ENCODE measurements at regions not wholly inside any gene's neighbourhood (a gene's known extent, or its start where the extent isn't known, plus 50 kb on each side); places are given as distances from the start of the nearest gene placed in this dataset.

DNA sequence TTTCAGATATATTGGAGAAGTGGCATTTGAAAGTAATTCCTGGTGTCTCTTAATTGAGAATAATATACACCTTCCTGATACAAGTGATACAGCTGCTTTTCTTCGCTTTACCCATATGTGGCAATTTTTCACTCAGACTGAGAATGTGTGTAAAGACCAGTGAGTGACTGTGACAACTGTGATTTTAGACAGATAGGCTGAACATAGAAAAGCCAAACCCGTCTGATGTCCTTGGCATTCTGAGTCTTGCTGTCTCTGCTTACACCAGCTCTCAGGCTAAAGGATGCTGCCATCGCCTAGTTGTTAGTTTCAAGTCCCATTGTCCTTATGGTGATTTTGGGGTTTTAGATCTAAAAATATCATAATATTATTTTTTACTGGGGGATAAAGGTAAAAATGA is 492.6 kb downstream of the RFC3 start:
- H3K4me1 Mint-ChIP-seq (ENCODE audit: low read depth): no peaks in the 10 kb centered on the region
- no peak overlapping the region for H3K27ac Mint-ChIP-seq
- Histone ChIP-seq H3K9me3 (ENCODE audit: control insufficient read depth in 1 of 2, insufficient read depth in 1 of 2, low read length in 2 of 2) (no peaks in the 10 kb centered on the region), H3K27ac (ENCODE audit: low read depth in 1 of 2, low read length in 2 of 2) (no peak overlapping the region), H3K4me3 (ENCODE audit: low read length) (no peak overlapping the region), H3K36me3 (ENCODE audit: insufficient read depth, low read length) (no peaks in the 10 kb centered on the region), H3K4me1 (ENCODE audit: insufficient read depth, low read length) (no peaks in the 10 kb centered on the region), H3K27me3 (ENCODE audit: control insufficient read depth in 1 of 2, insufficient read depth in 2 of 2, low read length in 2 of 2) (no peaks in the 10 kb centered on the region)
- POLR2A ChIA-PET: no interaction called here
- no peak overlapping the region for H3K4me3 Mint-ChIP-seq
- intact Hi-C loops (cut with DNase I, micrococcal nuclease): no loop called here
- H3K9me3 Mint-ChIP-seq: no peaks in the 10 kb centered on the region
- ATAC-seq (ENCODE audit: poor library complexity) (no peak), DNase-seq (no peak)
- CTCF ChIA-PET: no interaction called here
- H3K27me3 Mint-ChIP-seq: no peaks in the 10 kb centered on the region
- TF ChIP-seq, protein P1, sequence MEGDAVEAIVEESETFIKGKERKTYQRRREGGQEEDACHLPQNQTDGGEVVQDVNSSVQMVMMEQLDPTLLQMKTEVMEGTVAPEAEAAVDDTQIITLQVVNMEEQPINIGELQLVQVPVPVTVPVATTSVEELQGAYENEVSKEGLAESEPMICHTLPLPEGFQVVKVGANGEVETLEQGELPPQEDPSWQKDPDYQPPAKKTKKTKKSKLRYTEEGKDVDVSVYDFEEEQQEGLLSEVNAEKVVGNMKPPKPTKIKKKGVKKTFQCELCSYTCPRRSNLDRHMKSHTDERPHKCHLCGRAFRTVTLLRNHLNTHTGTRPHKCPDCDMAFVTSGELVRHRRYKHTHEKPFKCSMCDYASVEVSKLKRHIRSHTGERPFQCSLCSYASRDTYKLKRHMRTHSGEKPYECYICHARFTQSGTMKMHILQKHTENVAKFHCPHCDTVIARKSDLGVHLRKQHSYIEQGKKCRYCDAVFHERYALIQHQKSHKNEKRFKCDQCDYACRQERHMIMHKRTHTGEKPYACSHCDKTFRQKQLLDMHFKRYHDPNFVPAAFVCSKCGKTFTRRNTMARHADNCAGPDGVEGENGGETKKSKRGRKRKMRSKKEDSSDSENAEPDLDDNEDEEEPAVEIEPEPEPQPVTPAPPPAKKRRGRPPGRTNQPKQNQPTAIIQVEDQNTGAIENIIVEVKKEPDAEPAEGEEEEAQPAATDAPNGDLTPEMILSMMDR (IDR thresholded peaks at IDR 0.05): no peak
- H3K36me3 Mint-ChIP-seq (ENCODE audit: low read depth): no peaks in the 10 kb centered on the region

DNA sequence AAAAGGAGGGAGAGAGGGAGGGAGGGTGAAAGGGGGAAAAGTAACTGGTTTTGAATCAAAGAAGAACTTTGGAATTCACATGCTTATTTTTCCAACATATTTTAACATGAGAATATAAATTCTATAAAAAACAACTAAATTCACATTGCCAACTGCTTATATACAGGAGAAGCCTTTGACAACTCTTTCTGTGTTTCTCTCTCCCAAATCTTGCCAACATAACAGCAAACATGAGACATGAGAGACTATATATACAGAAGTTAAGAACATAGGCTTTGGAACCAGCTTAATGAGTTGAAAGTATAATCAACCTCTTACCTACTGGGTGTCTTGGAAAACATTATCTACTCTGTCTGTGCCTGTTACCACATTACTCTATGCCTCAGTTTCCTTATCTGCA is 493.3 kb downstream of the RFC3 start:
- Mint-ChIP-seq H3K27ac (no peak overlapping the region), H3K4me1 (ENCODE audit: low read depth) (no peaks in the 10 kb centered on the region), H3K4me3 (no peak overlapping the region), H3K27me3 (no peaks in the 10 kb centered on the region), H3K36me3 (ENCODE audit: low read depth) (no peaks in the 10 kb centered on the region), H3K9me3 (no peaks in the 10 kb centered on the region)
- H3K36me3 ChIP-seq (ENCODE audit: insufficient read depth, low read length): no peaks in the 10 kb centered on the region
- H3K27ac ChIP-seq (ENCODE audit: low read depth in 1 of 2, low read length in 2 of 2): no peak overlapping the region
- ChIA-PET POLR2A (no interaction called here), CTCF (no interaction called here)
- no peaks in the 10 kb centered on the region for H3K9me3 ChIP-seq (ENCODE audit: control insufficient read depth in 1 of 2, insufficient read depth in 1 of 2, low read length in 2 of 2)
- no peaks in the 10 kb centered on the region for H3K27me3 ChIP-seq (ENCODE audit: control insufficient read depth in 1 of 2, insufficient read depth in 2 of 2, low read length in 2 of 2)
- no peak for DNase-seq
- no peak for ATAC-seq (ENCODE audit: poor library complexity)
- no peaks in the 10 kb centered on the region for H3K4me1 ChIP-seq (ENCODE audit: insufficient read depth, low read length)
- no peak overlapping the region for H3K4me3 ChIP-seq (ENCODE audit: low read length)
- intact Hi-C loops (cut with DNase I, micrococcal nuclease): no loop called here
- TF ChIP-seq, protein P1 (IDR thresholded peaks at IDR 0.05): no peak

DNA sequence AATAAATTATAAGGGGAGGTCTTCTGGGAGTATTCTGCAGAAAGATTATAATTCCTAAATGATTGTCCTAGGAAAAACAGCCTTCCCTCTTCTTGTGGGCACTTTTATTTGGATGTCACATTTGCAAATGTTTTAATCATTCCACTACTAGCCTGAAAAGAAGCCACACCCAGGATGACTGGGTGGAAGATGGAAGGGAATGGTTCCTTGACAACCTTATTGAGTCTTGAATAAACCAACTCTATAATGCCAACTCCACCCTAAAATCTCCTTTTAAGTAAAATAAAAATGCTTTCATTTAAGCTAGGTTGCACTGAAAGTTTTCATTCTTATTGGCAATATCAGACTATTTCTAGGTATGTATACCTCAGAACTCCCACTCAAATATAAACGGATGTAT is 494.6 kb downstream of the RFC3 start:
- Mint-ChIP-seq H3K4me1 (ENCODE audit: low read depth) (no peaks in the 10 kb centered on the region), H3K4me3 (no peak overlapping the region), H3K36me3 (ENCODE audit: low read depth) (no peaks in the 10 kb centered on the region), H3K27me3 (no peaks in the 10 kb centered on the region), H3K27ac (no peak overlapping the region), H3K9me3 (no peaks in the 10 kb centered on the region)
- Histone ChIP-seq H3K4me3 (ENCODE audit: low read length) (no peak overlapping the region), H3K27ac (ENCODE audit: low read depth in 1 of 2, low read length in 2 of 2) (no peak overlapping the region), H3K27me3 (ENCODE audit: control insufficient read depth in 1 of 2, insufficient read depth in 2 of 2, low read length in 2 of 2) (no peaks in the 10 kb centered on the region), H3K9me3 (ENCODE audit: control insufficient read depth in 1 of 2, insufficient read depth in 1 of 2, low read length in 2 of 2) (no peaks in the 10 kb centered on the region), H3K4me1 (ENCODE audit: insufficient read depth, low read length) (no peaks in the 10 kb centered on the region), H3K36me3 (ENCODE audit: insufficient read depth, low read length) (no peaks in the 10 kb centered on the region)
- ATAC-seq (ENCODE audit: poor library complexity) (no peak), DNase-seq (no peak)
- intact Hi-C loops (cut with DNase I, micrococcal nuclease): no loop called here
- ChIA-PET POLR2A (no interaction called here), CTCF (no interaction called here)
- TF ChIP-seq, protein P1 (IDR thresholded peaks at IDR 0.05): no peak
